ENCODE measurements at regions not wholly inside any gene's neighbourhood (a gene's known extent, or its start where the extent isn't known, plus 50 kb on each side); places are given as distances from the start of the nearest gene placed in this dataset.

GRCh38 chr2:16774980-16775898 is 109.6 kb upstream of the CYRIA start:
- TF ChIP-seq SMC3 (conservative IDR thresholded peaks at IDR 0.05; ENCODE audit: poor library complexity): peak; percentile 90
- no peak for TF ChIP-seq POLR2AphosphoS5 (IDR thresholded peaks at IDR 0.05)
- TF ChIP-seq RAD21 (conservative IDR thresholded peaks at IDR 0.05): peak; percentile 91
- TF ChIP-seq, protein P1, sequence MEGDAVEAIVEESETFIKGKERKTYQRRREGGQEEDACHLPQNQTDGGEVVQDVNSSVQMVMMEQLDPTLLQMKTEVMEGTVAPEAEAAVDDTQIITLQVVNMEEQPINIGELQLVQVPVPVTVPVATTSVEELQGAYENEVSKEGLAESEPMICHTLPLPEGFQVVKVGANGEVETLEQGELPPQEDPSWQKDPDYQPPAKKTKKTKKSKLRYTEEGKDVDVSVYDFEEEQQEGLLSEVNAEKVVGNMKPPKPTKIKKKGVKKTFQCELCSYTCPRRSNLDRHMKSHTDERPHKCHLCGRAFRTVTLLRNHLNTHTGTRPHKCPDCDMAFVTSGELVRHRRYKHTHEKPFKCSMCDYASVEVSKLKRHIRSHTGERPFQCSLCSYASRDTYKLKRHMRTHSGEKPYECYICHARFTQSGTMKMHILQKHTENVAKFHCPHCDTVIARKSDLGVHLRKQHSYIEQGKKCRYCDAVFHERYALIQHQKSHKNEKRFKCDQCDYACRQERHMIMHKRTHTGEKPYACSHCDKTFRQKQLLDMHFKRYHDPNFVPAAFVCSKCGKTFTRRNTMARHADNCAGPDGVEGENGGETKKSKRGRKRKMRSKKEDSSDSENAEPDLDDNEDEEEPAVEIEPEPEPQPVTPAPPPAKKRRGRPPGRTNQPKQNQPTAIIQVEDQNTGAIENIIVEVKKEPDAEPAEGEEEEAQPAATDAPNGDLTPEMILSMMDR (IDR thresholded peaks at IDR 0.05; ENCODE audit: poor library complexity, severe bottlenecking): peak; percentile 80

DNA sequence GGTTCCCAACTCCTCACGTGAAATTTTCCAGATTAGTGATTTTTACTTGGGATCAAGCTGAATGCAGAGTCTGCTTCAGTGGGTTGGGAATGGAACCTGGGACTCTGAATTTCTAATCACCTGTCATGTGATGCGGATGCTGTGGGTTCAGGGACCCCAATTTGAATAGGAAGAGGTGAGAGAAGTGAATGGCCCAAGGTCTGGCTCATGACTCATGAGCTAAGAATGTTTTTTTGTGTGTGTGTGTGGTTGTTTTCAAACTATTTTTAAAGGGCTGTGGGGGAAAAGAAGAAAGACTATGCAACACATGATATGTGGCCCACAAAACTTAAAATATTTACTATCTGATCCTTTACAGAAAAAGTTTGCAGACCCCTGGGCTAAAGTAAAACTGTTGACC is 108.5 kb upstream of the CYRIA start:
- Histone ChIP-seq H3K27ac (ENCODE audit: low read length) (no peak overlapping the region), H3K27me3 (ENCODE audit: insufficient read depth, low read depth, low read length) (no peaks in the 10 kb centered on the region), H3K4me3 (ENCODE audit: low read length) (no peak overlapping the region), H3F3A (ENCODE audit: insufficient read depth, low read length, poor library complexity, severe bottlenecking) (no peaks in the 10 kb centered on the region), H3K36me3 (ENCODE audit: insufficient read depth, low read length) (no peaks in the 10 kb centered on the region), H3K79me2 (replicated peaks; ENCODE audit: insufficient read depth, low read length) (no peaks in the 10 kb centered on the region), H3K9me3 (ENCODE audit: low read length) (no peaks in the 10 kb centered on the region), H4K20me1 (ENCODE audit: insufficient read depth) (no peaks in the 10 kb centered on the region), H2AFZ (ENCODE audit: low read depth, low read length) (no peak overlapping the region), H3K9me2 (ENCODE audit: insufficient read depth, low read length) (no peaks in the 10 kb centered on the region), H3K4me2 (ENCODE audit: low read length) (no peak overlapping the region), H3K9ac (ENCODE audit: low read length) (no peak overlapping the region)
- TF ChIP-seq EP300 (conservative IDR thresholded peaks at IDR 0.05; ENCODE audit: poor library complexity, severe bottlenecking) (no peak), MXI1 (conservative IDR thresholded peaks at IDR 0.05; ENCODE audit: poor library complexity, severe bottlenecking) (no peak), RAD21 (conservative IDR thresholded peaks at IDR 0.05) (no peak), EZH2 (IDR thresholded peaks at IDR 0.05; ENCODE audit: borderline replicate concordance, insufficient read depth, low read length, poor library complexity, severe bottlenecking) (no peak), REST (IDR thresholded peaks at IDR 0.05; ENCODE audit: borderline replicate concordance) (no peak), SMC3 (conservative IDR thresholded peaks at IDR 0.05; ENCODE audit: poor library complexity) (no peak), TAF1 (IDR thresholded peaks at IDR 0.05; ENCODE audit: low read depth) (no peak), POLR2AphosphoS5 (IDR thresholded peaks at IDR 0.05) (no peak)
- TF ChIP-seq, protein P1 (IDR thresholded peaks at IDR 0.05; ENCODE audit: poor library complexity, severe bottlenecking): no peak

More at GRCh38 chr2:16774980-16775898, 109.6 kb upstream of the CYRIA start:
- Histone ChIP-seq H3K36me3 (ENCODE audit: insufficient read depth, low read length) (no peaks in the 10 kb centered on the region), H3K9me2 (ENCODE audit: insufficient read depth, low read length) (no peaks in the 10 kb centered on the region), H4K20me1 (ENCODE audit: insufficient read depth) (no peaks in the 10 kb centered on the region), H3K9ac (ENCODE audit: low read length) (no peak overlapping the region), H3K79me2 (replicated peaks; ENCODE audit: insufficient read depth, low read length) (no peaks in the 10 kb centered on the region), H3F3A (ENCODE audit: insufficient read depth, low read length, poor library complexity, severe bottlenecking) (no peaks in the 10 kb centered on the region), H3K27ac (ENCODE audit: low read length) (peak overlapping the region; percentile 29), H3K9me3 (ENCODE audit: low read length) (no peaks in the 10 kb centered on the region), H3K4me3 (ENCODE audit: low read length) (no peak overlapping the region), H2AFZ (ENCODE audit: low read depth, low read length) (no peak overlapping the region), H3K4me2 (ENCODE audit: low read length) (no peak overlapping the region), H3K27me3 (ENCODE audit: insufficient read depth, low read depth, low read length) (no peaks in the 10 kb centered on the region)

Measured in neural cell (in vitro differentiated cells).